SK-N-SH treated with all-trans-retinoic acid at 6 μM for 48 hours (cell line): ENCODE measurements at regions not wholly inside any gene's neighbourhood (a gene's known extent, or its start where the extent isn't known, plus 50 kb on each side); places are given as distances from the start of the nearest gene placed in this dataset.

Source experiments
- ATAC-seq: fragments of 200-7000 bp; cut with Tn5 transposase; 3 replicates; pipeline ENCODE4 v1.9.1; 2020; ENCODE audit warnings: mild to moderate bottlenecking, moderate library complexity
- BACH2 ChIP-seq: fragments of 250-450 bp; sonication (Bioruptor Pico); IDR thresholded peaks from 2 replicates; pipeline ENCODE4 v1.9.0; 2021; ENCODE audit warnings: mild to moderate bottlenecking, borderline replicate concordance
- CREB5 ChIP-seq: fragments of 250-450 bp; sonication (Bioruptor Pico); IDR thresholded peaks from 2 replicates; pipeline ENCODE4 v1.5.1; 2020; ENCODE audit warnings: low read depth, mild to moderate bottlenecking, moderate library complexity
- CSDC2 ChIP-seq: fragments of 250-450 bp; sonication (Bioruptor Pico); IDR thresholded peaks from 2 replicates; pipeline ENCODE4 v1.5.0; 2020; ENCODE audit warnings: mild to moderate bottlenecking, moderate library complexity
- ESRRG ChIP-seq: fragments of 250-450 bp; sonication (Bioruptor Pico); IDR thresholded peaks from 2 replicates; pipeline ENCODE4 v1.6.1; 2021; ENCODE audit warnings: mild to moderate bottlenecking
- ISL1 ChIP-seq: fragments of 250-450 bp; sonication (Bioruptor Pico); IDR thresholded peaks from 2 replicates; pipeline ENCODE4 v2.1.2; 2022; ENCODE audit warnings: mild to moderate bottlenecking, moderate library complexity
- OSR1 ChIP-seq: fragments of 250-450 bp; sonication (Bioruptor Pico); IDR thresholded peaks from 2 replicates; pipeline ENCODE4 v1.8.0; 2022; ENCODE audit warnings: moderate library complexity, mild to moderate bottlenecking, inconsistent platforms
- PATZ1 ChIP-seq: fragments of 250-450 bp; sonication (Bioruptor Pico); IDR thresholded peaks from 2 replicates; pipeline ENCODE4 v1.8.0; 2020; ENCODE audit warnings: mild to moderate bottlenecking, moderate library complexity, borderline replicate concordance
- PPARA ChIP-seq: fragments of 250-450 bp; sonication (Bioruptor Pico); IDR thresholded peaks from 2 replicates; pipeline ENCODE4 v1.5.0; 2020; ENCODE audit warnings: mild to moderate bottlenecking, borderline replicate concordance
- SNAI2 ChIP-seq: fragments of 250-450 bp; sonication (Bioruptor Pico); IDR thresholded peaks from 2 replicates; pipeline ENCODE4 v1.5.0; 2020; ENCODE audit warnings: mild to moderate bottlenecking, moderate library complexity
- TCF4 ChIP-seq: fragments of 250-450 bp; sonication (Bioruptor Pico); IDR thresholded peaks from 2 replicates; pipeline ENCODE4 v1.8.0; 2021; ENCODE audit warnings: mild to moderate bottlenecking, moderate library complexity, borderline replicate concordance
- TOX ChIP-seq: fragments of 250-450 bp; sonication (Bioruptor Pico); IDR thresholded peaks from 2 replicates; pipeline ENCODE4 v1.8.0; 2021; ENCODE audit warnings: mild to moderate bottlenecking, moderate library complexity, borderline replicate concordance
- TSHZ2 ChIP-seq: fragments of 250-450 bp; sonication (Bioruptor Pico); IDR thresholded peaks from 2 replicates; pipeline ENCODE4 v1.5.0; 2020; ENCODE audit warnings: mild to moderate bottlenecking, moderate library complexity
- ZC3H10 ChIP-seq: fragments of 250-450 bp; sonication (Bioruptor Pico); IDR thresholded peaks from 2 replicates; pipeline ENCODE4 v1.5.1; 2021; ENCODE audit warnings: mild to moderate bottlenecking, moderate library complexity
- ZFP3 ChIP-seq: fragments of 250-450 bp; sonication (Bioruptor Pico); IDR thresholded peaks from 2 replicates; pipeline ENCODE4 v1.5.0; 2020; ENCODE audit warnings: mild to moderate bottlenecking, moderate library complexity
- ZFP30 ChIP-seq: fragments of 450-650 bp; formaldehyde crosslinking; IDR thresholded peaks from 2 replicates; pipeline ENCODE4 v1.5.0; 2022; ENCODE audit warnings: mild to moderate bottlenecking, moderate library complexity
- ZNF565 ChIP-seq: fragments of 450-650 bp; formaldehyde crosslinking; conservative IDR thresholded peaks from 2 replicates; pipeline ENCODE4 v1.5.0; 2020; ENCODE audit warnings: low read depth, mild to moderate bottlenecking, moderate library complexity
- ZNF70 ChIP-seq: fragments of 450-650 bp; formaldehyde crosslinking; IDR thresholded peaks from 2 replicates; pipeline ENCODE4 v1.5.0; 2020; ENCODE audit warnings: mild to moderate bottlenecking, moderate library complexity
- TF ChIP-seq, protein P1 (sequence below): fragments of 250-450 bp; sonication (Bioruptor Pico); IDR thresholded peaks from 2 replicates; pipeline ENCODE4 v1.8.0; 2021; ENCODE audit warnings: low read depth, mild to moderate bottlenecking, moderate library complexity, borderline replicate concordance

DNA sequence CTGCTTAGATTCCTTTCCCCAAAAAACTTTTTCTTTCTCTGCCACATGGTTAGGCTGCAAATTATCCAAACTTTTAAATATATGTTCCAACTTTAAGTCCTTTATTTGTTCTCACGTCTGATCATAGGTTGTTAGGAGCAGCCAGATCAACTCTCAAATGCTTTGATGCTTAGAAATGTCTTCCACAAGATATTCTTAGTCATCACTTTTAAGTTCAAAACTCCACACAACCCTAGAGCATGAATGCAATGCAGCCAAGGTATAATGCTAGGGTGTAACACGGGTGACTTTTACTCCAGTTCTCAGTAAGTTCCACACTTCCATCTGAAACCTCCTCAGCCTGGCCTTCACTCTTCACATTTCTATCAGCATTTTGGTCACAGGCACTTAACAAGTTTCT lies 987.5 kb downstream of the DCDC2C start (continued):
- TF ChIP-seq CREB5 (CRISPR knock-in tag): no peak

- no peak for TF ChIP-seq TSHZ2 (CRISPR knock-in tag)
- no peak for TF ChIP-seq BACH2 (CRISPR knock-in tag)
- no peak for TF ChIP-seq ZNF565 (CRISPR knock-in tag)
- no peak for TF ChIP-seq PPARA (CRISPR knock-in tag)
- TF ChIP-seq TOX (CRISPR knock-in tag): no peak
- no peak for TF ChIP-seq ISL1 (CRISPR knock-in tag)
- TF ChIP-seq ZFP30: no peak
- ATAC-seq: no peak
These were observed 989.9 kb downstream of the DCDC2C start for GRCh38 chr2:4693266-4693665.

DNA sequence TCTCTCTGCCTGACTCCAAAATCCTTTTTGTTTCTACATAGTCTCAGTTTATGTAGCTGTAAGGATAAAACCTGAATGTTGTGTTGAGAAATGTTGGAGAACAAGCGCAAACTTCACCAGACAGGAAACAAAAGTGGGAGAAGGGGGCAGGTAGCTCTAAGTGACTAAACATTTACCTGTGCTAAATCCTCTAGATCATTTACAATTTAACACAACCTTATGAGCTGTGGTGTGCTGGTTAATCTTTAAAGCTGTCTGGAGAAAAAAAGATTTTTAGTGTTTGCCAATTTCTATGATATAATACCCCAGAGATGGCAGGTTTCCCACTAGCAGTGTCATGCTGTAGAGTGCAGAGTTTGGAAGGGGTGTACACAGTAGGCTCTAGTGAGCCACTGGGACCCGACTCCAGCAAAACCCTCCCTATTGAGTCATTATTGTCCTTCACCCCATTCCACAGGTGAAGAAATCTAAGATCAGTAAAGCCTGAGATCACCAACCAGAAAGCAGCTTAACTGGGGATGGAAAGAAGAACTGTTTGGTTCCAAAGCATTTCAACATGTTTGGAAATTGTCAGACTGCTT lies 992.0 kb downstream of the DCDC2C start:
- TF ChIP-seq ISL1 (CRISPR knock-in tag) (no peak), OSR1 (CRISPR knock-in tag) (no peak)
- no peak for ATAC-seq

DNA sequence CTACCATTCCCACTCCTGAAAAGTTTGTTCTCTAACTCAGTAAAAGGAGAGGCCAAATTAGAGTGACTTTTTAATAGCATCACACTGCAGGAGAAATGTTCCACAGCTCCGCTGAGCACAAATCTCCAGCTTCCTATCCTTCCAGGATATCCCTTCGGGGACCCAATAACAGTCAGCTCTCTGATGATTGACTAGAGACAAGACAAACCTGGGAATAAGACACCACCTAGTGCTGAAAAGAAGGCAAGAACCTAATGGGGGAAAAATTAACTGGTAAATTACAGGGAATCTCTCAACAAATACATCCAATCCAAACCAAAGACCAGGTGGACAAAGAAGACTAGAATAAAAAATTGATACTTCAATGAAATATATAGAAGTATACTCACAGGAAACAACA lies 977.1 kb upstream of the SOX11 start:
- TF ChIP-seq ESRRG (CRISPR knock-in tag): no peak
- no peak for TF ChIP-seq TSHZ2 (CRISPR knock-in tag)
- TF ChIP-seq TCF4 (CRISPR knock-in tag): no peak
- TF ChIP-seq ZFP3 (CRISPR knock-in tag): no peak
- no peak for TF ChIP-seq ZC3H10 (CRISPR knock-in tag)
- TF ChIP-seq, protein P1, sequence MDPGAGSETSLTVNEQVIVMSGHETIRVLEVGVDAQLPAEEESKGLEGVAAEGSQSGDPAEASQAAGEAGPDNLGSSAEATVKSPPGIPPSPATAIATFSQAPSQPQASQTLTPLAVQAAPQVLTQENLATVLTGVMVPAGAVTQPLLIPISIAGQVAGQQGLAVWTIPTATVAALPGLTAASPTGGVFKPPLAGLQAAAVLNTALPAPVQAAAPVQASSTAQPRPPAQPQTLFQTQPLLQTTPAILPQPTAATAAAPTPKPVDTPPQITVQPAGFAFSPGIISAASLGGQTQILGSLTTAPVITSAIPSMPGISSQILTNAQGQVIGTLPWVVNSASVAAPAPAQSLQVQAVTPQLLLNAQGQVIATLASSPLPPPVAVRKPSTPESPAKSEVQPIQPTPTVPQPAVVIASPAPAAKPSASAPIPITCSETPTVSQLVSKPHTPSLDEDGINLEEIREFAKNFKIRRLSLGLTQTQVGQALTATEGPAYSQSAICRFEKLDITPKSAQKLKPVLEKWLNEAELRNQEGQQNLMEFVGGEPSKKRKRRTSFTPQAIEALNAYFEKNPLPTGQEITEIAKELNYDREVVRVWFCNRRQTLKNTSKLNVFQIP: no peak
- no peak for TF ChIP-seq SNAI2 (CRISPR knock-in tag)
- TF ChIP-seq ISL1 (CRISPR knock-in tag): no peak
- TF ChIP-seq PATZ1: no peak

DNA sequence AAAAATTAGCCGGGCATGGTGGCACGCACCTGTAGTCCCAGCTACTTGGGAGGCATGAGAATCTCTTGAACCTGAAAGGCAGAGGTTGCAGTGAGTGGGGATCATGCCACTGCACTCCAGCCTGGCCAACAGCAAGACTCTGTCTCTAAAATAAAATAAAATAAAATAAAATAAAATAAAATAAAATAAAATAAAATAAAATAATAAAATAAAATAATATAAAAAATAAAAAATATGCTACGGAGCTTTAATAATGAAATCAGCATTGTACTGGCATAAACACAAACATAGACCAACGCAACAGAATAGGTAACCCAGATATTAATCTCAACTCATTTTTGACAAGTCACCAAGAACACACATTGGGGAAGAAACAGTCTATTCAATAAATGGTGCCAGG lies 973.4 kb upstream of the SOX11 start:
- ATAC-seq: no peak
- no peak for TF ChIP-seq CSDC2
- TF ChIP-seq OSR1 (CRISPR knock-in tag): no peak
- TF ChIP-seq, protein P1: no peak
- TF ChIP-seq ZC3H10 (CRISPR knock-in tag): no peak
- TF ChIP-seq PPARA (CRISPR knock-in tag): no peak
- TF ChIP-seq ISL1 (CRISPR knock-in tag): no peak
- TF ChIP-seq CREB5 (CRISPR knock-in tag): no peak
- TF ChIP-seq ZNF70: no peak

More for the DNA sequence above, 977.1 kb upstream of the SOX11 start:
- no peak for ATAC-seq
